Fibroblast of lung (primary cell): ENCODE measurements at regions not wholly inside any gene's neighbourhood (a gene's known extent, or its start where the extent isn't known, plus 50 kb on each side); places are given as distances from the start of the nearest gene placed in this dataset.

Experiments used
- CTCF ChIP-seq, 2 donors: IDR thresholded peaks in 1 of 2; conservative IDR thresholded peaks in 1 of 2; 1 replicate in 1 of 2; 2 replicates in 1 of 2; pipeline ENCODE4 v1.5.1; 2011 to 2012; ENCODE audit warnings: low read length in 2 of 2, control low read depth in 1 of 2, inconsistent platforms in 1 of 2, low read depth in 1 of 2, mild to moderate bottlenecking in 1 of 2
- EZH2 ChIP-seq: IDR thresholded peaks from 2 replicates; pipeline ENCODE4 v1.5.1; 2012; ENCODE audit warnings: low read length, control low read depth, mild to moderate bottlenecking; ENCODE audit errors: missing control alignments

GRCh38 chr14:98242903-98243302 lies 1029.1 kb downstream of the BCL11B start:
- TF ChIP-seq CTCF (conservative IDR thresholded peaks at IDR 0.05 in 1 of 2, IDR thresholded peaks at IDR 0.05 in 1 of 2; ENCODE audit: low read depth in 1 of 2, low read length in 2 of 2) = no peak
- TF ChIP-seq EZH2 = no peak
